K562 (cell line): ENCODE measurements at regions not wholly inside any gene's neighbourhood (a gene's known extent, or its start where the extent isn't known, plus 50 kb on each side); places are given as distances from the start of the nearest gene placed in this dataset.

Experiments
- ATAC-seq: fragments of 200-7000 bp; cut with Tn5 transposase; 3 replicates; pipeline ENCODE4 v1.9.1; 2020; ENCODE audit warnings: moderate library complexity
- BruUV-seq: library from RNA; stranded (reverse); fragments of 400-500 nt; replicated peaks from 2 replicates; lab custom pipeline; 2021; lab: Mats Ljungman, UMichigan
- CTCF ChIA-PET: fragments of 300-600 bp; formaldehyde crosslinking; extraction: SDS; loops from one replicate; lab custom pipeline; 2021; ENCODE audit warnings: low intra/inter-chr PET ratio; lab: Yijun Ruan, JAX
- POLR2A ChIA-PET: fragments of 300-600, 350-650 bp; sonication (Branson Sonifier 250); formaldehyde crosslinking; extraction: SDS; loops from one replicate; lab custom pipeline; 2021; ENCODE audit warnings: antibody characterized with exemption, inconsistent platforms; lab: Yijun Ruan, JAX
- DNase-seq, 4 experiments: peaks; one replicate each; pipeline versions ENCODE4 v3.0.0 to v3.0.0-alpha.2; 2011 to 2018; ENCODE audit warnings: low spot score in 3 of 4, mixed read lengths in 3 of 4; ENCODE audit errors: extremely low read depth in 1 of 4
- FAIRE-seq: peaks from 2 replicates; lab custom pipeline; 2011; peaks lifted over from hg19 to GRCh38; lab: Jason Lieb, UNC
- H2AFZ ChIP-seq: 2 replicates; pipeline ENCODE4 v1.6.0; 2011; ENCODE audit warnings: low read depth, low read length, control low read depth, inconsistent platforms
- H3K27ac ChIP-seq: fragments of 200-600 bp; 3 replicates; pipeline ENCODE4 v1.8.0; 2011; ENCODE audit warnings: low read depth, mild to moderate bottlenecking, control low read depth, inconsistent platforms, low read length, moderate library complexity, mixed read lengths; ENCODE audit errors: extremely low read depth
- H3K27me3 ChIP-seq, 2 experiments: fragments of 300-600 bp in 1 of 2; 2 replicates in 1 of 2; 3 replicates in 1 of 2; pipeline versions ENCODE4 v1.6.0 to v1.8.0; 2011; ENCODE audit warnings: inconsistent platforms in 2 of 2, low read length in 2 of 2, mild to moderate bottlenecking in 1 of 2, mixed read lengths in 1 of 2, moderate library complexity in 1 of 2; ENCODE audit not compliant: control insufficient read depth in 2 of 2, insufficient read depth in 2 of 2
- H3K36me3 ChIP-seq: fragments of 300-600 bp; 3 replicates; pipeline ENCODE4 v1.8.0; 2011; ENCODE audit warnings: mild to moderate bottlenecking, low read length, inconsistent platforms; ENCODE audit not compliant: control insufficient read depth, insufficient read depth
- H3K4me1 ChIP-seq, 2 experiments: fragments of 200-600 bp in 1 of 2; replicated peaks in 1 of 2; 2 replicates in 1 of 2; 3 replicates in 1 of 2; pipeline versions ENCODE4 v1.5.1 to v1.8.0; 2011; ENCODE audit warnings: inconsistent platforms in 2 of 2, low read length in 2 of 2, mild to moderate bottlenecking in 1 of 2, mixed read lengths in 1 of 2, moderate library complexity in 1 of 2; ENCODE audit not compliant: control insufficient read depth in 2 of 2, insufficient read depth in 2 of 2
- H3K4me2 ChIP-seq: 2 replicates; pipeline ENCODE4 v1.6.1; 2011; ENCODE audit warnings: low read length, control low read depth, inconsistent platforms, mixed read lengths; ENCODE audit not compliant: insufficient read depth
- H3K4me3 ChIP-seq: fragments of 200-600 bp; sonication (generic), shearing (Covaris generic); 2 replicates; pipeline ENCODE4 v1.5.1; 2016; ENCODE audit warnings: control low read depth, inconsistent platforms
- H3K79me2 ChIP-seq: fragments of 200-600 bp; 3 replicates; pipeline ENCODE4 v1.8.0; 2011; ENCODE audit warnings: low read length, inconsistent platforms; ENCODE audit not compliant: control insufficient read depth, insufficient read depth
- H3K9ac ChIP-seq, 2 experiments: 2 replicates each; pipeline versions ENCODE4 v1.6.0 to v1.6.1; 2011; ENCODE audit warnings: low read depth in 2 of 2, low read length in 2 of 2, control low read depth in 1 of 2, inconsistent platforms in 1 of 2, mild to moderate bottlenecking in 1 of 2, mixed read lengths in 1 of 2; ENCODE audit not compliant: insufficient read depth in 1 of 2
- H3K9me1 ChIP-seq: one replicate; pipeline ENCODE4 v1.6.0; 2011; ENCODE audit warnings: inconsistent platforms, mild to moderate bottlenecking, low read length, moderate library complexity; ENCODE audit not compliant: control insufficient read depth, insufficient read depth
- H3K9me3 ChIP-seq: replicated peaks from 2 replicates; pipeline ENCODE4 v1.5.1; 2011; ENCODE audit warnings: low read depth, low read length, inconsistent platforms; ENCODE audit not compliant: control insufficient read depth, insufficient read depth
- H4K20me1 ChIP-seq: replicated peaks from 2 replicates; pipeline ENCODE4 v1.6.1; 2011; ENCODE audit warnings: low read length, inconsistent platforms, mixed read lengths; ENCODE audit not compliant: control insufficient read depth, insufficient read depth
- BHLHE40 ChIP-seq: IDR thresholded peaks from 2 replicates; pipeline ENCODE4 v1.6.1; 2011; ENCODE audit warnings: low read length, improper control_type of control experiment
- CC2D1A ChIP-seq: fragments of 450-650 bp; IDR thresholded peaks from 2 replicates; pipeline ENCODE4 v1.6.1; 2017; ENCODE audit warnings: mild to moderate bottlenecking
- CTBP1 ChIP-seq: fragments of 450-650 bp; IDR thresholded peaks from 2 replicates; pipeline ENCODE4 v1.6.1; 2016; ENCODE audit warnings: borderline replicate concordance
- HLTF ChIP-seq: fragments of 450-650 bp; IDR thresholded peaks from 2 replicates; pipeline ENCODE4 v1.6.1; 2016
- MYBL2 ChIP-seq, 2 experiments: fragments of 450-650 bp in 1 of 2; sonication (generic) in 1 of 2; formaldehyde crosslinking in 1 of 2; IDR thresholded peaks; 2 replicates each; pipeline versions ENCODE4 v1.6.1 to v1.8.1; 2017 to 2022; ENCODE audit warnings: borderline replicate concordance in 1 of 2, inconsistent platforms in 1 of 2, low read depth in 1 of 2, mild to moderate bottlenecking in 1 of 2, missing genetic modification reagents in 1 of 2, moderate library complexity in 1 of 2
- NBN ChIP-seq: fragments of 450-650 bp; IDR thresholded peaks from 2 replicates; pipeline ENCODE4 v1.6.1; 2016; ENCODE audit warnings: low read depth, mild to moderate bottlenecking
- NRF1 ChIP-seq, 2 experiments: fragments of 450-650 bp; IDR thresholded peaks in 1 of 2; conservative IDR thresholded peaks in 1 of 2; 2 replicates each; pipeline ENCODE4 v1.6.1; 2014; ENCODE audit warnings: mild to moderate bottlenecking in 2 of 2
- RBM25 ChIP-seq: fragments of 200-400 bp; formaldehyde crosslinking; IDR thresholded peaks from 2 replicates; pipeline ENCODE4 v1.6.1; 2018; ENCODE audit warnings: low read length, low read depth, moderate library complexity; ENCODE audit not compliant: severe bottlenecking
- RBM34 ChIP-seq: fragments of 200-400 bp; formaldehyde crosslinking; IDR thresholded peaks from 2 replicates; pipeline ENCODE4 v1.6.1; 2018; ENCODE audit warnings: low read length, borderline replicate concordance; ENCODE audit not compliant: insufficient read depth
- RHOXF2B ChIP-seq: fragments of 250-450 bp; sonication (Bioruptor Pico); conservative IDR thresholded peaks from 2 replicates; pipeline ENCODE4 v1.5.1; 2021
- SNRNP70 ChIP-seq: fragments of 200-400 bp; formaldehyde crosslinking; optimal IDR thresholded peaks from 2 replicates; pipeline ENCODE3; 2017; ENCODE audit warnings: low read depth, low read length
- SRSF3 ChIP-seq: fragments of 200-400 bp; formaldehyde crosslinking; IDR thresholded peaks from 2 replicates; pipeline ENCODE4 v1.6.1; 2016; ENCODE audit warnings: mild to moderate bottlenecking, low read length, moderate library complexity; ENCODE audit not compliant: insufficient read depth
- TCF3 ChIP-seq: sonication (generic); formaldehyde crosslinking; IDR thresholded peaks from 2 replicates; pipeline ENCODE4 v1.4.0; 2020; ENCODE audit warnings: mild to moderate bottlenecking, missing genetic modification reagents
- TEAD2 ChIP-seq: fragments of 450-650 bp; IDR thresholded peaks from 2 replicates; pipeline ENCODE4 v1.6.1; 2016; ENCODE audit warnings: missing genetic modification characterization, control low read depth, missing compliant biosample characterization
- ZNF444 ChIP-seq: fragments of 250-450 bp; sonication (Bioruptor Pico); IDR thresholded peaks from 2 replicates; pipeline ENCODE4 v1.4.0; 2020; ENCODE audit warnings: mild to moderate bottlenecking, moderate library complexity
- WGBS: fragments of 100-300 bp; shearing (Covaris generic); methylation state at CpG from one replicate; pipeline ENCODE4 v1.1.6; 2016; ENCODE audit warnings: low coverage, mixed read lengths; ENCODE audit not compliant: insufficient coverage; ENCODE audit errors: missing lambda C conversion rate; 5-methylcytosine and 5-hydroxymethylcytosine counted together
- in situ Hi-C: fragments of 300-500 bp; cut with MboI; formaldehyde crosslinking; loops from 4 replicates; pipeline ENCODE4 v1.15.0; 2018; ENCODE audit warnings: inconsistent platforms, mixed read lengths
- intact Hi-C: fragments of 100-400 bp; cut with micrococcal nuclease; formaldehyde crosslinking; loops from 2 replicates; pipeline ENCODE4 v1.14.2; 2022
- TF ChIP-seq, protein P1 (sequence below): fragments of 250-450 bp; sonication (Bioruptor Pico); IDR thresholded peaks from 2 replicates; pipeline ENCODE4 v1.8.0; 2022; ENCODE audit warnings: moderate library complexity, mild to moderate bottlenecking, inconsistent platforms
- TF ChIP-seq, protein P2 (sequence below): fragments of 250-450 bp; sonication (Bioruptor Pico); IDR thresholded peaks from 2 replicates; pipeline ENCODE4 v1.8.0; 2021; ENCODE audit warnings: moderate library complexity, mild to moderate bottlenecking, inconsistent platforms

DNA sequence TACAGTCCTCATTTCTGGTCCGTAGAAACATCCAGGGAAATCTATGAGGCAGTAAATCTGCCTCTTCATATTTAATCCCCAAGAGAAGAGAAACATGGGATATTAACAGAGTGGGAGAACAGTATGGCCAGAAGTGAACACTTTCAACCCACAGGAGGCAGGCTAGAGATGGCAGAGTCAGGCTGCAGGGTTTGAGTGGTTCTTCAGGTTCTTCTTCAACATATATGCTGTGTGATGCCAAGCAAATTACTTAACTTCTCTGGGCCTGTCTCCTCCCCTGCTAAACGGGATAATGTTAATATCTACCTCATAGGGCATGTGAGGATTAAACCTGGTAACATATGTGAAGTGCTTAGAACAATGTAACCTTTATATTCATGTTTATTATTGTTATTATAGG, 321.8 kb downstream of the PSAT1 start:
- Histone ChIP-seq H3K79me2 (no peaks in the 10 kb centered on the region), H3K4me3 (no peak overlapping the region), H3K9me3 (no peaks in the 10 kb centered on the region), H3K27me3 (no peaks in the 10 kb centered on the region), H3K36me3 (no peaks in the 10 kb centered on the region), H3K9ac (no peak overlapping the region), H3K9me1 (no peaks in the 10 kb centered on the region), H3K4me1 (no peaks in the 10 kb centered on the region), H4K20me1 (no peaks in the 10 kb centered on the region), H3K4me2 (no peak overlapping the region), H2AFZ (no peak overlapping the region), H3K27ac (no peak overlapping the region)
- no TSS peak for BruUV-seq
- ATAC-seq (no peak), DNase-seq (no peak), FAIRE-seq (no peak)
- WGBS, result 0% methylated on average over 2 of the region's 2 CpGs
- intact Hi-C loops, result no loop called here
- ChIA-PET POLR2A (interaction anchor here (0.7 kb wide), 1 partner anchor 10 kb away, joined by 3 read pairs; no protein-coding TSS in a partner anchor), CTCF (no interaction called here)
- in situ Hi-C loops, result no loop called here
- TF ChIP-seq NRF1 (conservative IDR thresholded peaks at IDR 0.05 in 1 of 2, IDR thresholded peaks at IDR 0.05 in 1 of 2) (no peak), ZNF444 (CRISPR knock-in tag) (no peak), CC2D1A (no peak), RBM25 (peak; percentile 43), TEAD2 (tag) (no peak)

DNA sequence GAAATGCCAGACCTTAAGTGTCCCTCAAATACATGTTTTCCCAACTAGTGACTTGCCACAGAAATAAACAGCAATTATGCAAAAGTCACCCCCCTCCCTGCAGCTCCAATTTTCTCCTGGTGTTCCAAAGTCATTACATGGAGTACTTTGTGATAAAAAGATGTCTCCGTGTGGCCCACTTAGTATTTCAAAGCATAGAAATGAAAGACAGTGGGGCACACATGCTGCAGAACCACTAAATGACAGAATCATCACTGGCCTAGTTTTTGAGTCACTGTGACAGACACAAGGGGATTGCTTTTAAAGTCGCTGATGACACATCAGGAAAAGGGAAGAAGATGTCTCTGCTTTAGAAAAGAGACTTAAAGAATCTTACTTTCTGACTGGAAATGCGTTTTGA, 323.4 kb downstream of the PSAT1 start:
- intact Hi-C loops, result no loop called here
- no peaks in the 10 kb centered on the region for H3K9me3 ChIP-seq
- no peak overlapping the region for H2AFZ ChIP-seq
- H3K27me3 ChIP-seq, result no peaks in the 10 kb centered on the region
- ATAC-seq, result no peak
- in situ Hi-C loops, result no loop called here
- no peaks in the 10 kb centered on the region for H3K36me3 ChIP-seq
- BruUV-seq, result no TSS peak
- POLR2A ChIA-PET, result no interaction called here
- H3K9ac ChIP-seq, result no peak overlapping the region
- H4K20me1 ChIP-seq, result no peaks in the 10 kb centered on the region
- H3K4me2 ChIP-seq, result no peak overlapping the region
- WGBS, result 0% methylated on average over 3 of the region's 3 CpGs
- no peak overlapping the region for H3K27ac ChIP-seq
- no peak overlapping the region for H3K4me3 ChIP-seq
- no peaks in the 10 kb centered on the region for H3K4me1 ChIP-seq
- DNase-seq, result no peak
- H3K9me1 ChIP-seq, result no peaks in the 10 kb centered on the region
- CTCF ChIA-PET, result no interaction called here
- FAIRE-seq, result no peak
- H3K79me2 ChIP-seq, result no peaks in the 10 kb centered on the region
- TF ChIP-seq SRSF3 (no peak), RBM34 (no peak), MYBL2 (IDR thresholded peaks at IDR 0.05; ENCODE audit: low read depth) (no peak), MYBL2 (CRISPR knock-in tag; IDR thresholded peaks at IDR 0.05; ENCODE audit: borderline replicate concordance) (no peak), RBM25 (no peak), CTBP1 (no peak), NBN (no peak), TCF3 (CRISPR knock-in tag) (no peak), SNRNP70 (no peak), HLTF (no peak), RHOXF2B (CRISPR knock-in tag) (no peak), BHLHE40 (no peak)
- TF ChIP-seq, protein P1, sequence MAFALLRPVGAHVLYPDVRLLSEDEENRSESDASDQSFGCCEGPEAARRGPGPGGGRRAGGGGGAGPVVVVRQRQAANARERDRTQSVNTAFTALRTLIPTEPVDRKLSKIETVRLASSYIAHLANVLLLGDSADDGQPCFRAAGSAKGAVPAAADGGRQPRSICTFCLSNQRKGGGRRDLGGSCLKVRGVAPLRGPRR, result no peak
- TF ChIP-seq, protein P2, sequence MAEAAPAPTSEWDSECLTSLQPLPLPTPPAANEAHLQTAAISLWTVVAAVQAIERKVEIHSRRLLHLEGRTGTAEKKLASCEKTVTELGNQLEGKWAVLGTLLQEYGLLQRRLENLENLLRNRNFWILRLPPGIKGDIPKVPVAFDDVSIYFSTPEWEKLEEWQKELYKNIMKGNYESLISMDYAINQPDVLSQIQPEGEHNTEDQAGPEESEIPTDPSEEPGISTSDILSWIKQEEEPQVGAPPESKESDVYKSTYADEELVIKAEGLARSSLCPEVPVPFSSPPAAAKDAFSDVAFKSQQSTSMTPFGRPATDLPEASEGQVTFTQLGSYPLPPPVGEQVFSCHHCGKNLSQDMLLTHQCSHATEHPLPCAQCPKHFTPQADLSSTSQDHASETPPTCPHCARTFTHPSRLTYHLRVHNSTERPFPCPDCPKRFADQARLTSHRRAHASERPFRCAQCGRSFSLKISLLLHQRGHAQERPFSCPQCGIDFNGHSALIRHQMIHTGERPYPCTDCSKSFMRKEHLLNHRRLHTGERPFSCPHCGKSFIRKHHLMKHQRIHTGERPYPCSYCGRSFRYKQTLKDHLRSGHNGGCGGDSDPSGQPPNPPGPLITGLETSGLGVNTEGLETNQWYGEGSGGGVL (CRISPR knock-in tag), result no peak
